ENCODE measurements at regions not wholly inside any gene's neighbourhood (a gene's known extent, or its start where the extent isn't known, plus 50 kb on each side); places are given as distances from the start of the nearest gene placed in this dataset.

GRCh38 chr3:144114767-144115166 is 143.1 kb downstream of the DIPK2A start:
- TF ChIP-seq POLR2AphosphoS5 (IDR thresholded peaks at IDR 0.05; ENCODE audit: low read depth, low read length) (no peak), POLR2A (IDR thresholded peaks at IDR 0.05; ENCODE audit: low read depth, low read length) (no peak)
